Kidney epithelial cell (primary cell): ENCODE measurements at regions not wholly inside any gene's neighbourhood (a gene's known extent, or its start where the extent isn't known, plus 50 kb on each side); places are given as distances from the start of the nearest gene placed in this dataset.

Experiments
- DNase-seq: peaks from one replicate; pipeline ENCODE4 v3.0.0-alpha.2; 2010; ENCODE audit warnings: low read depth
- H3K27me3 ChIP-seq: 2 replicates; pipeline ENCODE4 v1.6.0; 2011; ENCODE audit warnings: low read length; ENCODE audit not compliant: control insufficient read depth, insufficient read depth
- H3K36me3 ChIP-seq: 2 replicates; pipeline ENCODE4 v1.5.1; 2011; ENCODE audit warnings: low read length; ENCODE audit not compliant: control insufficient read depth, insufficient read depth
- H3K4me3 ChIP-seq: 2 replicates; pipeline ENCODE4 v1.5.1; 2011; ENCODE audit warnings: low read depth, mild to moderate bottlenecking, control low read depth, low read length
- TF ChIP-seq, protein P1 (sequence below): IDR thresholded peaks from 2 replicates; pipeline ENCODE4 v1.5.1; 2011; ENCODE audit warnings: mild to moderate bottlenecking, moderate library complexity, low read length, control low read depth, inconsistent platforms; ENCODE audit not compliant: insufficient read depth, poor library complexity, severe bottlenecking

DNA sequence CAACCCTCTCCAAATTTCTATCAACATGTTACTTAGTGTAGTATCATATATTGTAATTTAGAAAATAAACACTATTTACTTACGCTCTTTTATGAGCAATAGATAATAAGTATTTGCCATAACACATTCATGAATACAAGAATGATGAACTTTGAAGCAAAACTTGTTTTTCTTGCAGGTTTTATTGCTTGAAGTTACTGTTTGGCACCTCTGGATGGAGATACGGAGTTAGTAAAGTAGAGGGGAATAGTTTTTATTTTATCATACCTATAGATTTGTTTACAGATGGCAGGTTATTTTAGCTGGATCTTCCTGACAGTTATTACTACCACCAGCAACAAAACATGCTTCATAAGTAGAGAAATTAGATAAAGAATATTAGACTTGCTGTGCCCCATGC is 274.2 kb upstream of the LRRTM4 start:
- DNase-seq: no peak
- TF ChIP-seq, protein P1, sequence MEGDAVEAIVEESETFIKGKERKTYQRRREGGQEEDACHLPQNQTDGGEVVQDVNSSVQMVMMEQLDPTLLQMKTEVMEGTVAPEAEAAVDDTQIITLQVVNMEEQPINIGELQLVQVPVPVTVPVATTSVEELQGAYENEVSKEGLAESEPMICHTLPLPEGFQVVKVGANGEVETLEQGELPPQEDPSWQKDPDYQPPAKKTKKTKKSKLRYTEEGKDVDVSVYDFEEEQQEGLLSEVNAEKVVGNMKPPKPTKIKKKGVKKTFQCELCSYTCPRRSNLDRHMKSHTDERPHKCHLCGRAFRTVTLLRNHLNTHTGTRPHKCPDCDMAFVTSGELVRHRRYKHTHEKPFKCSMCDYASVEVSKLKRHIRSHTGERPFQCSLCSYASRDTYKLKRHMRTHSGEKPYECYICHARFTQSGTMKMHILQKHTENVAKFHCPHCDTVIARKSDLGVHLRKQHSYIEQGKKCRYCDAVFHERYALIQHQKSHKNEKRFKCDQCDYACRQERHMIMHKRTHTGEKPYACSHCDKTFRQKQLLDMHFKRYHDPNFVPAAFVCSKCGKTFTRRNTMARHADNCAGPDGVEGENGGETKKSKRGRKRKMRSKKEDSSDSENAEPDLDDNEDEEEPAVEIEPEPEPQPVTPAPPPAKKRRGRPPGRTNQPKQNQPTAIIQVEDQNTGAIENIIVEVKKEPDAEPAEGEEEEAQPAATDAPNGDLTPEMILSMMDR: no peak
- no peaks in the 10 kb centered on the region for H3K27me3 ChIP-seq
- H3K36me3 ChIP-seq: no peaks in the 10 kb centered on the region
- no peak overlapping the region for H3K4me3 ChIP-seq

DNA sequence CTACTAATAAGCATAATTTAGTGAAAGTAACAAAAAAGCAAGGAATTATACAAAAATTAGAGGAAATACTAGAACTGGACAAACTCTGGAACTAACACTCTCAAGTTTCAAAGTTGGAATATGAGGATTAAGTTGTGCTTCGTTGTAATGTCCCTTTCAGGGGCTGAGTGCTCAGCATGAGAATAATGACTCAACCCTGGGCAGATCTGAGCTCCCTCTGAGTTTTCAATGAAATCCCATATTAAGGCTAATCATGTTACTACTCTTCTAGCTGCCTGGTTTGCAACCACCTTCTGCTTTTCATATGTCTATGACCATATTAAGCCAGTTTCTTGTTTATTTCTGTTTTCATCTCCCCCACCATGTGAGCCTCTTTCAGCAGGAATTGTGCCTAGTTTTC is 274.9 kb upstream of the LRRTM4 start:
- Histone ChIP-seq H3K36me3 (no peaks in the 10 kb centered on the region), H3K4me3 (no peak overlapping the region), H3K27me3 (no peaks in the 10 kb centered on the region)
- TF ChIP-seq, protein P1: no peak
- no peak for DNase-seq

DNA sequence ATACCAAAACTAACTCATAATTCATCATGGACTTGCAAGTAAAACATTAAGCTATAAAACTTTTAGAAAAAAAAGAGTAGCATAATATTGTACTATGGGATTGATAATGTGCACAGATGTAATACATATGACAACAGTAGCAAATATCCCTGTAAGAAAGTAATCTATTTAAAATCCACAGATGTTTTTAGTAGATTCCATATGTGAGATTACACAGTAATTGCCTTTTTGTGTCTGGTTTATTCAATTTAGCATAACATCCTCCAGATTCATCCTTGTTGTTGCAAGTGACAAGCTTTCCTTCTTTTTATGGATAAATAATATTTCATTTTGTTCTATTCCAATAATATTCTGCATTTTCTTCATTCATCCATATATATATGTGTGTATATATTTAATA is 278.2 kb upstream of the LRRTM4 start:
- Histone ChIP-seq H3K27me3 (no peaks in the 10 kb centered on the region), H3K36me3 (no peaks in the 10 kb centered on the region), H3K4me3 (no peak overlapping the region)
- TF ChIP-seq, protein P1: no peak
- no peak for DNase-seq

DNA sequence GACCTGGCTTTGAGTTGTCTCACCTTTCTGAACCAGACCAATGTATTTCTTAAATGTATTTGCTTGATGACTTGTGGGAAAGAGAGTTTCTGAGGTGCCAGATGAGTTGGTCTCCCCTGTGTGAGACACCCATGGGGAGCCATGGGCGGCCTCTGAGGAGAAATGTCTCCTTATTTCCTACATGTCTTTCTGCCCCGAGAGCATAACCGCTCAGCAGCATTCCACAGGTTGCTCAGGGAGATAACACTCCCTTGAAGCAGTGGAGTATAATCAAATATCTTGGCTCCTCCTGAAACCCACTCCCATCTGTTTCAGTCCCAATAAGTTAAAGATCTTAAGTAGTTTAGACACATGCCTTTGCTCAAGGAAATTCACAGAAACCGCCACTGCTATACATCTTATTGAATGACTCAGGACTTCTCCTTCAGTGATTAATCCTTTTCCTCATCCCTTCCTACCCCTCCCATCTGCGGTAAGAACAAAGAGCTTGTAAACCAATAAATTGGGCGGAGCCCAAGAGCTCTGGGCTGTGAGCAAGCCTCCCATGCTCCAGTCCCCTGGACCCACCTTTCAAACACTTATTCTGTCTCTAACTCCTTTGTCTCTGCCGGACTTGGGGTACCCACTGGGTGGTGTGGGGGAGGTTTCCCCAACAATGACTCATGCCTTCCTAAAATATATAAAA is 285.5 kb upstream of the LRRTM4 start:
- no peak overlapping the region for H3K4me3 ChIP-seq
- DNase-seq: no peak
- TF ChIP-seq, protein P1: no peak
- H3K27me3 ChIP-seq: no peaks in the 10 kb centered on the region
- H3K36me3 ChIP-seq: no peaks in the 10 kb centered on the region

DNA sequence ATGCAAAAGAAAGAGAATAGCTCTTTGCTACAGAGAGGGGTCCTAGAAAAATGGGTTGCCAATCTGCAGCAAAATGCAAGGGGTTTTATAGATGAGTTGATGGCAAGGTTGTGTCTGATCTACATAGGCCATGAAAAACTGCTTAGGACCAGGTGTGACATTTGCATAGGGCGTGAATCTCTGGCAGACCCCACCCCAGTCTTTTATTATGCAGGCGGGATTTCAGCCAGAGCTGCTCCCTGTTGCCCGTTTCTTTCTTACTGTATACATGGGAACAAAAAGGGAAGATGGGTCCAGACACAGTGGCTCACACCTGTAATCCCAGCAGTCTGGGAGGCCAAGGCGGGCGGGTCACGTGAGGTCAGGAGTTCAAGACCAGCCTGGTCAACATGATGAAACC is 286.4 kb upstream of the LRRTM4 start:
- DNase-seq: no peak
- TF ChIP-seq, protein P1: no peak
- no peak overlapping the region for H3K4me3 ChIP-seq
- H3K36me3 ChIP-seq: no peaks in the 10 kb centered on the region
- H3K27me3 ChIP-seq: no peaks in the 10 kb centered on the region

DNA sequence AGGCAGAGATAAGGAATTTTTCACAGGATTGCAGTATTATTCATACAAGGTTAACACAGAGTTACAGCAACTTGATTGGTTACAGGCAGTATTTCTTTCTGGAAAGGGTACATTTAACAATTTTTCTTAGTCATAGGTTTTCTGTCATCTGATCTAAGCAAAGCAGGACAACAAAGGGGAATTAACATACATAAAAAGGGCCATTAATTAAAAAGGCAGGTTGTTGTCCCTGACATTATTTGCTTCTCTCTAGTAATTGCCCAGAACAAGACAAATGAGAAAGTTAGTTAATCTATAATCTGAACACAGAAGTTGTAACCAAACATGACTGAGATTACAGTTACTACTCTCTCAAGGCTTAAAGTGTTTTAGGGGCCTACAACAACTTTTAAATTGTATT is 291.4 kb upstream of the LRRTM4 start:
- TF ChIP-seq, protein P1: no peak

More for the DNA sequence above, 291.4 kb upstream of the LRRTM4 start:
- Histone ChIP-seq H3K36me3 (no peaks in the 10 kb centered on the region), H3K4me3 (no peak overlapping the region), H3K27me3 (no peaks in the 10 kb centered on the region)
- no peak for DNase-seq
